IPS-20b (cell line): ENCODE measurements at regions not wholly inside any gene's neighbourhood (a gene's known extent, or its start where the extent isn't known, plus 50 kb on each side); places are given as distances from the start of the nearest gene placed in this dataset.

Experiments
- H3K27ac ChIP-seq: one replicate; pipeline ENCODE4 v1.5.1; 2013; ENCODE audit warnings: low read length
- H3K27me3 ChIP-seq: 2 replicates; pipeline ENCODE4 v1.6.1; 2013; ENCODE audit warnings: mild to moderate bottlenecking, low read length, inconsistent platforms; ENCODE audit not compliant: insufficient read depth
- H3K36me3 ChIP-seq: 2 replicates; pipeline ENCODE4 v1.6.1; 2013; ENCODE audit warnings: low read depth, mild to moderate bottlenecking, inconsistent platforms, low read length, moderate library complexity; ENCODE audit not compliant: insufficient read depth
- H3K4me1 ChIP-seq: 2 replicates; pipeline ENCODE4 v1.6.1; 2013; ENCODE audit warnings: mild to moderate bottlenecking, control low read depth, inconsistent platforms, low read length, moderate library complexity; ENCODE audit not compliant: insufficient read depth
- H3K4me3 ChIP-seq: 2 replicates; pipeline ENCODE4 v1.5.1; 2013; ENCODE audit warnings: mild to moderate bottlenecking, low read length, inconsistent platforms
- H3K9ac ChIP-seq: 2 replicates; pipeline ENCODE4 v1.6.1; 2013; ENCODE audit warnings: low read depth, mild to moderate bottlenecking, inconsistent platforms, low read length, moderate library complexity
- H3K9me3 ChIP-seq: 2 replicates; pipeline ENCODE4 v1.6.1; 2013; ENCODE audit warnings: mild to moderate bottlenecking, low read depth, low read length, inconsistent platforms; ENCODE audit not compliant: insufficient read depth

DNA sequence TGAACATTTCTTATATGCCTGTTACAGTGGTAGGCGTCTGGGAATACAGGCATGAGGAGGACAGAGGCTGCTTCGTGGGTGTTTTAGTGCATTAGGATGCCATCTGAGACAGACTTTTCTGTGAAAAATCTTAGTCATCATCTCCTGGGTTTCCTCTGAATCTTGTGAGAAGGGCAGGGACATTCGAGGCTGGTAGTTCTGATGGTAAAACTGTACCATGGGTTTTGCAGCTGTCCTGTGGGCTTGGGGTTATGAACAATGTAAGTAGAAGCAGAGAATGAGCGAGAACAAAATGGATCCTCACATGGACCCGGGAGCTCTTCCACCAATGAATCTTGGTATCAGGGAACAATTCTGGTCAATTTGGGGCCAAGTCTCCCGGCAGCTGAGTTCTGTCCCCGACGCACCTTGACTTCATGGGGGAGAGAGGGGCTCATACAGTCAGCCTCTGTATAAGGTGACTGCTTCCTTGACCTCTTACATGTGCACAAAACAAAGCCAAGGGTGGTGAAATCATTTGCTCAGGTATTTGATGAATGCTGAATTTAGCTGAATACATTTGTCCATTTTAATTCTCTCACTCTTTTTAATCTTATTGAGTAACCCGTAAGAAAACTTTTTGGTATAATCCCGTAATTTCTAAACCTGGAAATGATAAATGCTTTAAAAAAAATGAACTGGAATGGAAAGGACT, 63.6 kb upstream of the ERRFI1 start:
- no peak overlapping the region for H3K27ac ChIP-seq
- no peaks in the 10 kb centered on the region for H3K9me3 ChIP-seq

DNA sequence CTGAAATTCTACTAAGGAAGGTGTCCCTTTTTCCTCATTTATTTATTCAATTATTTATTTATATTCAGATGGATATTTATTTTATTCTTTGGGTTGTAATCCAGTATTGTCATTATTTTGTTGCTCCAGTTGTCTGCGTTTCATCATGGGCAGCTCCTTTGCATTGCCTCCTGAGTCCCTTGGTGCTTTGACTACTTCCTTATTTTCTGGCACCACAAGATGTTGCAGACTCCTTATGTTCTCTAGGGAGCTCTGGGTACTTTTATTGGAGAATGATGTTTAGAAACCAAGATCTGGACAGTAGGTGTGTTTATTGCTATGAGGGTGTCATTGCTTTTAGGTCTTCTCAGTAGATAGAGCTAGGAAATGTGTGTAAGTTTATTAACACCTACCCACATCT, 59.9 kb upstream of the ERRFI1 start:
- no peaks in the 10 kb centered on the region for H3K4me1 ChIP-seq
- no peaks in the 10 kb centered on the region for H3K9me3 ChIP-seq
- H3K27me3 ChIP-seq, result no peaks in the 10 kb centered on the region
- H3K9ac ChIP-seq, result no peak overlapping the region
- H3K27ac ChIP-seq, result no peak overlapping the region
- H3K4me3 ChIP-seq, result no peak overlapping the region
- H3K36me3 ChIP-seq, result no peaks in the 10 kb centered on the region

More for the DNA sequence above, 63.6 kb upstream of the ERRFI1 start:
- Histone ChIP-seq H3K4me3 (no peak overlapping the region), H3K36me3 (no peaks in the 10 kb centered on the region), H3K9ac (no peak overlapping the region), H3K27me3 (no peaks in the 10 kb centered on the region), H3K4me1 (no peaks in the 10 kb centered on the region)

- Histone ChIP-seq H3K27me3 (no peaks in the 10 kb centered on the region), H3K36me3 (no peaks in the 10 kb centered on the region), H3K9ac (no peak overlapping the region), H3K4me3 (no peak overlapping the region), H3K4me1 (no peaks in the 10 kb centered on the region), H3K27ac (no peak overlapping the region), H3K9me3 (no peaks in the 10 kb centered on the region)
Observed at GRCh38 chr1:8084913-8085312, 58.8 kb upstream of the ERRFI1 start.

- no peaks in the 10 kb centered on the region for H3K36me3 ChIP-seq
- no peak overlapping the region for H3K27ac ChIP-seq
Observed at GRCh38 chr1:8083739-8084484, 57.8 kb upstream of the ERRFI1 start.

DNA sequence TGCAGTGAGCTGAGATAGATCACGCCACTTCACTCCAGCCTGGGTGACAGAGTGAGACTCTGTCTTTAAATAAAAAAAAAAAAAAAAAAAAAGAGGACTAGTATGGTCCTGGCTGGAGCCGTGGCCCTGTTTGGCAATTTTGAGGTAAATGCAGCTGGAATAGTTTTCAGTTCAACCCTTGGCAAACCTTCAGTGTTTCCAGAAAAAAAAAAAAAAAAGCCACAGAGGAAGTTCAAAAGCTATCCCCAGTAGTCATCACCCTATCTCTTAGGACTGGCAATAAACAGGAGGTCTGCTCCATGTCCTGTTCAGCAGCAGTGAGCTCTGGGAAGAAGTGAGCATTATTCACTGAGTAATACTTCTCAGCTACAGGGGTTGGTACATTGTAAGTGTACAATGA, 56.8 kb upstream of the ERRFI1 start:
- H3K36me3 ChIP-seq, result no peaks in the 10 kb centered on the region
- peaks cover 10% of the 10 kb centered on the region for H3K4me1 ChIP-seq
- H3K4me3 ChIP-seq, result no peak overlapping the region
- H3K27ac ChIP-seq, result no peak overlapping the region
- no peak overlapping the region for H3K9ac ChIP-seq
- no peaks in the 10 kb centered on the region for H3K27me3 ChIP-seq
- H3K9me3 ChIP-seq, result no peaks in the 10 kb centered on the region

More at GRCh38 chr1:8083739-8084484, 57.8 kb upstream of the ERRFI1 start:
- Histone ChIP-seq H3K27me3 (no peaks in the 10 kb centered on the region), H3K4me1 (peaks cover under 1% of the 10 kb centered on the region; the same call in 1 of the 2 replicates), H3K4me3 (no peak overlapping the region), H3K9me3 (no peaks in the 10 kb centered on the region), H3K9ac (no peak overlapping the region)

- no peak overlapping the region for H3K4me3 ChIP-seq
- H3K9ac ChIP-seq, result no peak overlapping the region
- no peaks in the 10 kb centered on the region for H3K36me3 ChIP-seq
- H3K9me3 ChIP-seq, result no peaks in the 10 kb centered on the region
- H3K27ac ChIP-seq, result no peak overlapping the region
- H3K4me1 ChIP-seq, result peaks cover 20% of the 10 kb centered on the region
- no peaks in the 10 kb centered on the region for H3K27me3 ChIP-seq
Observed at GRCh38 chr1:8078176-8078671, 52.1 kb upstream of the ERRFI1 start.

- no peak overlapping the region for H3K4me3 ChIP-seq
- H3K27ac ChIP-seq, result no peak overlapping the region
- H3K36me3 ChIP-seq, result no peaks in the 10 kb centered on the region
- no peaks in the 10 kb centered on the region for H3K27me3 ChIP-seq
- no peaks in the 10 kb centered on the region for H3K9me3 ChIP-seq
- peaks cover 20% of the 10 kb centered on the region for H3K4me1 ChIP-seq
- no peak overlapping the region for H3K9ac ChIP-seq
Observed at GRCh38 chr1:8077602-8078001, 51.5 kb upstream of the ERRFI1 start.

- no peaks in the 10 kb centered on the region for H3K9me3 ChIP-seq
- H3K4me3 ChIP-seq, result no peak overlapping the region
- H3K9ac ChIP-seq, result no peak overlapping the region
- H3K27ac ChIP-seq, result no peak overlapping the region
- H3K4me1 ChIP-seq, result peaks cover 20% of the 10 kb centered on the region
- H3K36me3 ChIP-seq, result no peaks in the 10 kb centered on the region
- no peaks in the 10 kb centered on the region for H3K27me3 ChIP-seq
Observed at GRCh38 chr1:8077120-8077573, 51.0 kb upstream of the ERRFI1 start.

DNA sequence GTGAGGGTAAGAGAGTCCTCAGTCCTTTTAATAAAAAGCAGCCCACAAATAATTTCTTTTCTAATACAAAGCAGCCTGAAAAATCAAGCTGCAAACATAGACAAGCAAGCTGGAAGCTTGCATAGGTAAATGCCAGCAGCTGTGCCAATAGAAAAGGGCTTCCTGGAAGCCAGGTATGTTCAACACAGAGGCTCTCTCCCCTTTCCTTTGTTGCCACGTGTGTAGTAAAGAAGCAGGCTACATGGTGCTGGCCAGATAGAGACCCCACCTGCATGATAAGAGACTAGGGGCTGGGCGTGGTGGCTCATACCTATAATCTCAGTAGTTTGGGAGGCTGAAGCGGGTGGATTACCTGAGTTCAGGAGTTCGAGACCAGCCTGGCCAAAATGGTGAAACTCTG, 50.1 kb upstream of the ERRFI1 start:
- Histone ChIP-seq H3K9me3 (no peaks in the 10 kb centered on the region), H3K9ac (no peak overlapping the region), H3K27ac (no peak overlapping the region), H3K36me3 (no peaks in the 10 kb centered on the region), H3K27me3 (no peaks in the 10 kb centered on the region), H3K4me1 (peaks cover 20% of the 10 kb centered on the region), H3K4me3 (no peak overlapping the region)
